RWPE2 (cell line): ENCODE measurements at regions not wholly inside any gene's neighbourhood (a gene's known extent, or its start where the extent isn't known, plus 50 kb on each side); places are given as distances from the start of the nearest gene placed in this dataset.

Experiments used
- ATAC-seq: fragments of 200-7000 bp; cut with Tn5 transposase; 3 replicates; pipeline ENCODE4 v1.9.1; 2021; ENCODE audit warnings: low read depth
- DNase-seq: peaks from one replicate; pipeline ENCODE4 v3.0.0-alpha.2; 2020; ENCODE audit warnings: low spot score
- H3K27ac ChIP-seq: fragments of 450-650 bp; 2 replicates; pipeline ENCODE4 v1.5.1; 2017; ENCODE audit warnings: mild to moderate bottlenecking; ENCODE audit not compliant: poor library complexity, severe bottlenecking
- H3K27me3 ChIP-seq: fragments of 250-450 bp; sonication (Bioruptor Pico); 2 replicates; pipeline ENCODE4 v1.5.1; 2021; ENCODE audit warnings: mild to moderate bottlenecking, moderate library complexity; ENCODE audit not compliant: insufficient read depth, poor library complexity, severe bottlenecking
- H3K36me3 ChIP-seq: fragments of 250-450 bp; sonication (Bioruptor Pico); 2 replicates; pipeline ENCODE4 v1.5.1; 2020; ENCODE audit warnings: low read depth, mild to moderate bottlenecking, moderate library complexity
- H3K4me1 ChIP-seq: fragments of 250-450 bp; sonication (Bioruptor Pico); 2 replicates; pipeline ENCODE4 v1.5.1; 2021; ENCODE audit warnings: mild to moderate bottlenecking, moderate library complexity; ENCODE audit not compliant: insufficient read depth, poor library complexity, severe bottlenecking
- H3K4me3 ChIP-seq: fragments of 250-450 bp; sonication (Bioruptor Pico); 2 replicates; pipeline ENCODE4 v1.5.1; 2021; ENCODE audit warnings: mild to moderate bottlenecking, moderate library complexity; ENCODE audit not compliant: severe bottlenecking
- H3K9me3 ChIP-seq: fragments of 250-450 bp; sonication (Bioruptor Pico); 2 replicates; pipeline ENCODE4 v1.5.1; 2021; ENCODE audit warnings: mild to moderate bottlenecking, moderate library complexity; ENCODE audit not compliant: severe bottlenecking
- CTCF ChIP-seq: fragments of 450-650 bp; IDR thresholded peaks from one replicate; pipeline ENCODE4 v1.5.1; 2017; ENCODE audit warnings: mild to moderate bottlenecking, moderate library complexity; ENCODE audit not compliant: poor library complexity, severe bottlenecking

- no peak for ATAC-seq
- H3K27ac ChIP-seq: no peak overlapping the region
- no peaks in the 10 kb centered on the region for H3K36me3 ChIP-seq
- no peak for DNase-seq
- no peaks in the 10 kb centered on the region for H3K27me3 ChIP-seq
- H3K4me3 ChIP-seq: no peak overlapping the region
- H3K4me1 ChIP-seq: no peaks in the 10 kb centered on the region
- no peak for TF ChIP-seq CTCF
- no peaks in the 10 kb centered on the region for H3K9me3 ChIP-seq
Observed at GRCh38 chr4:126465341-126465740, 1150.6 kb downstream of the FAT4 start.

GRCh38 chr4:126466848-126467247, 1152.1 kb downstream of the FAT4 start:
- TF ChIP-seq CTCF: no peak
- ATAC-seq (no peak), DNase-seq (no peak)
- Histone ChIP-seq H3K4me1 (no peaks in the 10 kb centered on the region), H3K9me3 (no peaks in the 10 kb centered on the region), H3K36me3 (no peaks in the 10 kb centered on the region), H3K27me3 (no peaks in the 10 kb centered on the region), H3K4me3 (no peak overlapping the region), H3K27ac (no peak overlapping the region)

- Histone ChIP-seq H3K9me3 (no peaks in the 10 kb centered on the region), H3K4me3 (no peak overlapping the region), H3K27me3 (no peaks in the 10 kb centered on the region), H3K36me3 (no peaks in the 10 kb centered on the region), H3K4me1 (no peaks in the 10 kb centered on the region), H3K27ac (no peak overlapping the region)
- no peak for TF ChIP-seq CTCF
- no peak for DNase-seq
- ATAC-seq: no peak
Observed at GRCh38 chr4:126468144-126468543, 1153.4 kb downstream of the FAT4 start.

- Histone ChIP-seq H3K36me3 (no peaks in the 10 kb centered on the region), H3K9me3 (no peaks in the 10 kb centered on the region), H3K27me3 (no peaks in the 10 kb centered on the region), H3K4me1 (no peaks in the 10 kb centered on the region), H3K4me3 (no peak overlapping the region), H3K27ac (no peak overlapping the region)
- ATAC-seq: no peak
- TF ChIP-seq CTCF: no peak
- no peak for DNase-seq
Observed at GRCh38 chr4:126470862-126471261, 1156.1 kb downstream of the FAT4 start.

GRCh38 chr4:126475730-126476129, 1157.0 kb upstream of the INTU start:
- TF ChIP-seq CTCF: no peak
- Histone ChIP-seq H3K27me3 (no peaks in the 10 kb centered on the region), H3K9me3 (no peaks in the 10 kb centered on the region), H3K36me3 (no peaks in the 10 kb centered on the region), H3K4me1 (no peaks in the 10 kb centered on the region), H3K4me3 (no peak overlapping the region), H3K27ac (no peak overlapping the region)
- ATAC-seq (no peak), DNase-seq (no peak)
